Hematopoietic multipotent progenitor cell treated with erythropoietin and hydrocortisone succinate and interleukin-3 and kit ligand, for 15 days (in vitro differentiated cells): ENCODE measurements at regions not wholly inside any gene's neighbourhood (a gene's known extent, or its start where the extent isn't known, plus 50 kb on each side); places are given as distances from the start of the nearest gene placed in this dataset.
A peak's percentile ranks its signal among the peaks of the same experiment; 100 is the strongest.
"Not testable (repeated sequence)": the region's sequence is repeated elsewhere in the genome, so short reads cannot be mapped to it uniquely, and the experiment has no call there.

ENCODE experiments used
- DNase-seq: peaks from one replicate; pipeline ENCODE4 v3.0.0-alpha.2; 2015; ENCODE audit warnings: low spot score

DNA sequence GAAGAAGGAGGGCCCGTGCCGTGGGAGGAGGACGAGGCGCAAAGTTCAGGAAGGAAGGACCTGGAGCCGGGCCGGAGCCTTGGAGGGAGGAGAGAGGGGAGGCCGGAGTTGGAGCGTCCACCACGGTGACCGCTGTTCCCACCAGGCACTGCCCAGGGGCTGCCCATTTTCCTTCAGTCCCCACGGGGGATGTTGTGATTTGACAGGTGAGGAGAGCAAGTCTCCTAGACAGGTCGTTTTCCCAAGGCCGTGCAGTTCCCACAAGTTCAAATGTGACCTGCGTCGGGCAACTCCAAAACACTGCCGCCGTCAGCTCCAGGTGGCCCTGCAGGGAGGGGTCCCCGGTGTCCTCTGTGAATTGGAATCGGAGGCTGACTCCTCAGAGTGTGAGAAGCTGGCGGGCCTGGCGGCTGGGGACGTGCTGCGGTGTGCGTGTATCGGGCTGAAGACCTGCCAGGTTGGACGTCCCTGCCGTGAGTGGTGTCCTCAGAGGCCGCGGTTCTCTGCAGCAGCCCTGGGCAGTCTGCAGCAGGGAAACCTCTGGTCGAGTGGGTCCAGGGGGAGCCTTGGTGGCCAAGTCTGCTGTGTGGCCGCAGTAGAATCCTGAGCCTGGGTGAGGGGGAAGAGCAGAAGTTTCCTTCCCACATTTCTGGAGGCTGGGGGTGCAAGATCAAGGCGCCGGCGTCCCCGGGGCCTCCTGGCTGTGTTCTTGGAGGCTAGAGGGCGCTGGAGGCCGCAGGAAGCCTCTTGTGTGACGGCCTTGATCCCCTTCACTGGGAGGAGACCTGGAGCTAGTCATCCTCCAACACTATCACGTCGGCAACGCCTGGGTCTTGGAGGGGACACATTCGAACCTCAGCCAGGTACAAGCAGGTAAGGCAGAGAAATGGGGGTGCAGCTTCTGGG lies 115.1 kb upstream of the FRMD1 start:
- peak; percentile 6 for DNase-seq

- no peak for DNase-seq
Observed at GRCh38 chr6:168192901-168193815, 114.1 kb upstream of the FRMD1 start.

DNA sequence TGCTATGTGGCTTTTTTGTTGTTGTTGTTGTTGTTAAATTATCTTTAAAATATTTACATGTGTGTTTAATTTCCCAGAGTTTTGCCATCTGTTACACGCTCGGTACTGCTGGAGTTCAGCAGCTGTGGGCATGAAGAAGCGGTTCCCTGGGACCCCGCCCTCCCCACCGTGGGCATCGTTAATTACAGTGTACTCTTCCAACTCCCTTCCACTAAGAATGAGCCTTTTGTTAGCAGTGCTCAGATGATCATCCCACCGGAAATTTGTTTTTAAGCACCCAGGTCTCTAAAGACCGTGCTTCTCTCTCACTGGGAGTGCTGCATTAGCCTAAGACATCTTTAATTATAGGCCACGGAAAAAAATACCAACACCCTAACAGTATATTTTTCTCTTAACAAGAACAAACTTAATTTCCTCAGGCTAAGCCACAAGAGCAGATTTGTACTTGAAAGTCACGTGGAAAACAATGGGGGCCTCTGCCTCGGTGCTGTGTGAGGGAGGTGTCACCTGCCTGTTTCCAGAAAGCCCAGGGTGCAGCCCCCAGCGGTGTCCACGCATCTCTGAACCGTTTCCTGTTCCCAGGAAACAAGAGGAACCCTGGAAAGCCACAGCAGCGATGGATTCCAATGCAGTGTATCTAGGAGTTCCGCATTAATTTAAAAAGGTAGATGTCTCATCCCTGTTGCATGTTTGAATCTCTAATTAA lies 113.3 kb upstream of the FRMD1 start:
- no peak for DNase-seq

- DNase-seq: no peak
Observed at GRCh38 chr6:168190646-168191443, 111.8 kb upstream of the FRMD1 start.

DNA sequence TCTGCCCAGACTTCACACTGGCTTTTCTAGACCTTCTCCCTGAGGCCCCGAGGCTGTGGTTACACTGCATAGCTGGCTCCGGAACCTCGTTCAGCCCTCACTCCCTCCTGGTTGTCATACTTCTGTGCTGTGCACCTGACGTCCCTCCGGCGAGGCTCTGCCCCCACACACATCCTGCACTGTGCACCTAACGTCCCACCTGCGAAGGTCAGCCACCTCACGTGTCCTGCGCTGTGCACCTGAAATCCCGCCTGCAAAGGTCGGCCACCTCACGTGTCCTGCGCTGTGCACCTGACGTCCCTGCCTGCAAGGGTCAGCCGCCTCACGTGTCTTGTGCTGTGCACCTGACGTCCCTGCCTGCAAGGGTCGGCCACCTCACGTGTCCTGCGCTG lies 111.0 kb upstream of the FRMD1 start:
- no peak for DNase-seq

DNA sequence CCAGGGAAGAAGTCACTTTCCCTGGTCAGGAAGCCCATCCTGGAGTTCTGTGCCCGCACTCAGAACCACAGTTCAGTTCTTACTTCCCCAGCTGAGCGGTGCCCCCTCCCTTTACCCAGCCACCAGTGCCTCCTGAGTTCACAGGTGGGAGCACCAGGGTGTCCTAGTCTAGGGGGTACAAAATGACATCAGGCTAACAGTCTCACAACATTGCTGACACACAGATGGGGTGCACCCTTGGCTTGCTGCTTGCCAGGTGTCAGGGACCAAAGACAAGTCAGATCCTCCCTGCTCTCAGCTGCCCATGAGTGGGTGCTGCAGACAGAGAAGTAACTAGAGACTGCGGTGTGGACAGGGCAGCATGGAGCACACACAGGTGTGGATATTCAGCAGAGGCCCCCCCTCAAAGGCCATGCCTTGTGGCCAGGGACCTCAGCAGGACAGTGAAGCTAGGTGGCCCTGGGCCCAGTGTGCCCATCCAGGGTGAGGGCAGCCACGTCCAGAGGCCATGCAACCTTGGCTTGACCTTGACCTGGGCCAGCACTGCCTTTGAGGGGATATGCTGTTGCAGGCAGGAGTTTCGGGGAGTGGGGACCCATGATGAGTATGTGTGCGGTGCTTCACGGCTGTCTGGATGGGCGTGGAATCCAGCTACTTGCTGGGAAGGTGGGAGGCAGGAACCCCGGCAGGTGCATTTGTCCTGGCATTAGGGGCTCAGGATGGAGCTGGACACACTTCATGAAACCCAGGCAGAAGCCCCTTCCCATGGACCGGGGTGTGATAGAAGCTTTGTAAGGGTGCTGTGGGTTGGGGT lies 110.4 kb upstream of the FRMD1 start:
- DNase-seq: no peak

- no peak for DNase-seq
Observed at GRCh38 chr6:168188369-168189199, 109.6 kb upstream of the FRMD1 start.

DNA sequence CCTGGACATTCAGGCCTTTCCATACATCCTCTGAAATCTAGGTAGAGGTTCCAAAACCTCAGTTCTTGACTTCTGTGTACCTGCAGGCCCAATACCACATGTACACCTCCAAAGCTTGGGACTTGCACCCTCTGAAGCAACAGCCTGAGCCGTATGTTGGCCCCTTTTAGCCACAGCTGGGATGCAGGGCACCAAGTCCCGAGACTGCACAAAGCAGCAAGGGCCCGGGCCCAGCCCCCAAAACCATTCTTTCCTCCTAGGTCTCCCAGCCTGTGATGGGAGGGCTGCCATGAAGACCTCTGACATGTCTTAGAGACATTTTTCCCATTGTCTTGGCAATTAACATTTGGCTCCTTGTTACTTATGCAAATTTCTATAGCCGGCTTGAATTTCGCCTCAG lies 107.4 kb upstream of the FRMD1 start:
- DNase-seq: no peak

DNA sequence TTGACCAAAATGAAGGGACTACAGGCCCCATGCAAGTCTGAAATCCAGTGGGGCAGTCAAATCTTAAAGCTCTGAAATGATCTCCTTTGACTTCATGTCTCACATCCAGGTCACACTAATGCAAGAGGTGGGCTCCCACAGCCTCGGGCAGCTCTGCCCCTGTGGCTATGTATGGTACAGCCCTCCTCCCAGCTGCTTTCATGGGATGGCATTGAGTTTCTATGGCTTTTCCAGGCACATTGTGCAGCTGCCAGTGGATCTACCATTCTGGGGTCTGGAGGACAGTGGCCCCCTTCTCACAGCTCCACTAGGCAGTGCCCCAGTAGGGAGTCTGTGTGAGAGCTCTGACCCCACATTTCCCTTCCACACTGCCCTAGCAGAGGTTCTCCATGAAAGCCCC lies 107.0 kb upstream of the FRMD1 start:
- not testable (repeated sequence) for DNase-seq

DNA sequence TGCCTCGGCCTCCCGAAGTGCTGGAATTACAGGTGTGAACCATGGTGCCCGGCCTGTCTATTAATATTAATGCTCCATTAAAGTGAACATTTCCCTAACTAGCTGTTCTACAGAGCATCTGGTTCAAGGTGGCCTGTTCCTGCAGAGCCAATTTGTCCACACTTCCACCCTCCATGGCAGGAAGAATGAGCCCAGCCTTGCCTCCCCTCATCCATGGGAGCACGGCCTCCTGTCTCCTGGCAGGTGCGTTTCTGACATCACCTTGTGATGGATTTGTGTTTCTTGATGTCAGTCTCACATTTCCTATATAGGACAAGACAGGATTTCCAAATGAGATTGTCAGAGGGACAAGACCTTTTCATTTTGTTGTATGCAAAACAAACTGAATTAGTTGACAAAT lies 105.7 kb upstream of the FRMD1 start:
- no peak for DNase-seq

- DNase-seq: no peak
Observed at GRCh38 chr6:168183613-168183970, 104.6 kb upstream of the FRMD1 start.

- no peak for DNase-seq
Observed at GRCh38 chr6:168182908-168183612, 104.0 kb upstream of the FRMD1 start.

- DNase-seq: no peak
Observed at GRCh38 chr6:168182366-168182765, 103.4 kb upstream of the FRMD1 start.

DNA sequence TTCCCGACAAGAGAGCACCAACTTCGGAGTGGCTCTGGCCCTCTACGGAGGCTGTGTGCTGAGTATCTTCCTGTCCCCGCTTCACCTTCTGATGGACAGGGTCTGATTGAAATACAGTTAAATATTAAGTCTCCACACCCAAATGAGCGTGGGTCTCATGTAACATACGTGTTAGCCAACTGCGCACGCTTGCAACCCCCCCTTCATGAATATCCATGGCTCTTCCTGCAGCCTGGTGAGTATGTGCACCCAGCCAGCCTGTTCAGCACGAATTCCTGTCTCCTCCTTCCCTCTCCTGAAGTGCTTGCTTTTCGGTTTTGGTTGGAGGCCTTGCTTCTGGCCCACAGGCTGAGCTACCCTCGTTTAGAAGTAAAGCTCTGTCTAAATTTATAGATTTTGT lies 102.9 kb upstream of the FRMD1 start:
- DNase-seq: no peak

- DNase-seq: no peak
Observed at GRCh38 chr6:168181316-168181715, 102.3 kb upstream of the FRMD1 start.

DNA sequence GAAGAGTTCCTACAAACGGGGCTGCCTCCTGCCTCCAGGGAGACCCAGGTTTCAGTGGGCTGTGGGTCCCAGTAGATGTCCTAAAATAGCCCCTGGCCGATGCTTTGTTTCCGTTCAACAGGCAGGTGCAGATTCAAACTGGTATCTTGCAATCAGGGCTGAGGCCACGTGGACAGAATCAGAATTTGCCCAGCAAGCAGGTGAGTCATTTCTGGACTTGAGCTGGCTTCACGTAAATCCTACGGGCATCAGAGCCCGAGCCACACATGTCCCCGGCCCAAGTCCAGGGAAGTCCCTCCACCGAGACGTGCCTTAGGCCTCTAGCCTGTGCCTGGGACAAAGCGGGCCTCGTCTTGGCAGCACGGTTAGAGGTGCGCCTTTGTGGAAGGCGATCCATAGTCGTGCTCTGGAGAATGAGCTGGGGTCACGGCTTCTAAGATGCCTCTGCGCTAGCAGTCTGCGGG lies 101.6 kb upstream of the FRMD1 start:
- no peak for DNase-seq

DNA sequence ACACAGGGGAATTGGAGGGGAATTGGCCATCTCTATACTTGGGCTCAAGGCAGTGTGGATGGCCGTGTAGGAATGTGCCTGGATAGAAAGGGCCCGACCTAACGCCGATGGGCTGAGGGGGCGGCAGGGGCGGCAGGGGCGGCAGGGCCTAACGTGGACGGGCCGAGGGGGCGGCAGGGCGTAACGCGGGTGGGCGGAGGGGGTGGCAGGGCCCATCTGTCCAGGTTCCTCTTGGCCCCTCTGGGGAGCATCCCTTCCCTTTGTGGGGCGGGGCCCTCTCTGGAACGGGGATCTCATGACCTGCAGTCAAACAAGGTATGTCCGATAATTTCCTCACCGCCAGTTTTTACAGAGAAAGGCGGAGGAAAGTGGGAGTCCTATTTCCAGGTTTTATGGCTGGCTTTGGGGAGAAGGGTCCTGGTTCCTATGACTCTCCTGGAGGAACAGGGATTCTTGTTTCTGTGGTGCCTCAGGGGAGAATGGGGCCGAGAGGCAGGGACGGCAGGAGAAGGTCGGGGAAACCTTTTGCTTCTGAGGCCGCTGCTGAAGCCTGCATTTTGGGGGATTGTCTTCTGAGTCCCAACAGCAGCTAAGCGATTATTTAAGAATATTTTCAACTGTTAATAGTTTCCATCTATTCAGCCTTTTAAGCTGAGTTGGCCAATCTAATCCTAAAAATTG lies 100.8 kb upstream of the FRMD1 start:
- DNase-seq: no peak

GRCh38 chr6:168179133-168179532 lies 100.1 kb upstream of the FRMD1 start:
- no peak for DNase-seq
